GM12878 (cell line): ENCODE measurements at regions not wholly inside any gene's neighbourhood (a gene's known extent, or its start where the extent isn't known, plus 50 kb on each side); places are given as distances from the start of the nearest gene placed in this dataset.

Source experiments
- CTCF ChIP-seq, 3 experiments: IDR thresholded peaks in 2 of 3; conservative IDR thresholded peaks in 1 of 3; 2 replicates each; pipeline ENCODE4 v1.5.1; 2011; ENCODE audit warnings: low read depth in 3 of 3, low read length in 3 of 3, mild to moderate bottlenecking in 3 of 3, control low read depth in 2 of 3, moderate library complexity in 2 of 3, inconsistent platforms in 1 of 3, mixed read lengths in 1 of 3; ENCODE audit not compliant: control insufficient read depth in 2 of 3, insufficient read depth in 1 of 3; ENCODE audit errors: extremely low read depth in 1 of 3
- EED ChIP-seq: sonication (generic); IDR thresholded peaks from 2 replicates; pipeline ENCODE4 v1.6.1; 2016; ENCODE audit warnings: antibody characterized with exemption, low read depth
- JUNB ChIP-seq: IDR thresholded peaks from 2 replicates; pipeline ENCODE4 v1.6.1; 2016; ENCODE audit warnings: antibody characterized with exemption, mild to moderate bottlenecking
- JUND ChIP-seq: IDR thresholded peaks from 2 replicates; pipeline ENCODE4 v1.6.1; 2012; ENCODE audit warnings: low read depth, mild to moderate bottlenecking, low read length, improper control_type of control experiment, moderate library complexity
- POLR2A ChIP-seq: IDR thresholded peaks from 2 replicates; pipeline ENCODE4 v1.6.1; 2011; ENCODE audit warnings: low read depth, mild to moderate bottlenecking, low read length
- TBL1XR1 ChIP-seq: IDR thresholded peaks from 2 replicates; pipeline ENCODE4 v1.6.1; 2012; ENCODE audit warnings: low read depth, low read length, improper control_type of control experiment
- TF ChIP-seq, protein P1 (sequence below): IDR thresholded peaks from 2 replicates; pipeline ENCODE4 v1.6.1; 2012; ENCODE audit warnings: low read depth, low read length, improper control_type of control experiment

- TF ChIP-seq POLR2A (no peak), TBL1XR1 (no peak), EED (no peak), CTCF (IDR thresholded peaks at IDR 0.05 in 2 of 3, conservative IDR thresholded peaks at IDR 0.05 in 1 of 3; ENCODE audit: control insufficient read depth in 2 of 3, extremely low read depth in 1 of 3, insufficient read depth in 1 of 3, low read depth in 3 of 3, low read length in 3 of 3) (no peak), JUNB (no peak), JUND (no peak)
- TF ChIP-seq, protein P1, sequence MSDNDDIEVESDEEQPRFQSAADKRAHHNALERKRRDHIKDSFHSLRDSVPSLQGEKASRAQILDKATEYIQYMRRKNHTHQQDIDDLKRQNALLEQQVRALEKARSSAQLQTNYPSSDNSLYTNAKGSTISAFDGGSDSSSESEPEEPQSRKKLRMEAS = no peak
Observed at GRCh38 chr1:47684964-47685762, 247.3 kb downstream of the FOXD2 start.
